ENCODE measurements at regions not wholly inside any gene's neighbourhood (a gene's known extent, or its start where the extent isn't known, plus 50 kb on each side); places are given as distances from the start of the nearest gene placed in this dataset.

- TF ChIP-seq CBX8 (IDR thresholded peaks at IDR 0.05; ENCODE audit: borderline replicate concordance, low read depth, low read length) (no peak), BRCA1 (IDR thresholded peaks at IDR 0.05; ENCODE audit: low read depth, low read length) (no peak), CHD2 (IDR thresholded peaks at IDR 0.05; ENCODE audit: low read length) (no peak), ASH2L (IDR thresholded peaks at IDR 0.05; ENCODE audit: low read length) (no peak), EZH2 (IDR thresholded peaks at IDR 0.05; ENCODE audit: low read depth, low read length, severe bottlenecking) (no peak), SIX5 (IDR thresholded peaks at IDR 0.05; ENCODE audit: low read depth, low read length) (no peak), CEBPB (IDR thresholded peaks at IDR 0.05; ENCODE audit: low read depth, low read length) (no peak), CREB1 (IDR thresholded peaks at IDR 0.05) (no peak)
These were observed 95.8 kb downstream of the BANF2 start (continued) for GRCh38 chr20:17795501-17796071.

Measured in H1 (cell line).